GM12892 (cell line): ENCODE measurements at regions not wholly inside any gene's neighbourhood (a gene's known extent, or its start where the extent isn't known, plus 50 kb on each side); places are given as distances from the start of the nearest gene placed in this dataset.

ENCODE experiments used
- POLR2A ChIP-seq: IDR thresholded peaks from 2 replicates; pipeline ENCODE4 v1.6.1; 2011; ENCODE audit warnings: low read depth, low read length, control low read depth
- POLR2AphosphoS5 ChIP-seq: IDR thresholded peaks from 2 replicates; pipeline ENCODE4 v1.6.1; 2011; ENCODE audit warnings: low read depth, low read length, control low read depth

DNA sequence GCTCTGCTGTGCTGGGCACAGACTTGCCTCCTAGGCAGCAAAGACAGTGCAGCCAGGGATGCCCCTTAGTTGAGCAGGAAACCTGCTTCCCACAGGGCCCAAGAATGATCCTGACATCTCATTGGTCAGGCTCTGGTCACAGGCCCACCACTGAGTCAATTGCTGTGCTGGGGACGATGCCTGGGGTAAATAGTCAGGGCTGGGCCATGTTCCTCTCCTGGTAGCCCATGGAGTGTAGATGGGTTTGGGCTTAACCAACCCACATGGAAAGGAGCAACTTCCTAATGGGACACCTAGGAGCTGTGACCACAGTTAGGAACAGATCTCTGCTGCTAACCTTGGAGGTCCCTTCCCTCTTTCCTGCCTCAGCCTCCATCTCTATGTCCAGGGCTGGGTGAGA, 212.5 kb upstream of the ZNF536 start:
- TF ChIP-seq POLR2A (no peak), POLR2AphosphoS5 (no peak)
